WTC11 (cell line): ENCODE measurements at regions not wholly inside any gene's neighbourhood (a gene's known extent, or its start where the extent isn't known, plus 50 kb on each side); places are given as distances from the start of the nearest gene placed in this dataset.

ENCODE experiments used
- ATAC-seq: fragments of 200-7000 bp; cut with Tn5 transposase; 2 replicates; pipeline ENCODE4 v1.10.0; 2021; ENCODE audit warnings: mild to moderate bottlenecking, moderate library complexity
- CTCF ChIA-PET: fragments of 300-600 bp; sonication (Branson Sonifier 250); formaldehyde crosslinking; loops from one replicate; lab custom pipeline; 2021; ENCODE audit warnings: antibody characterized with exemption; lab: Charles Lee
- POLR2A ChIA-PET: fragments of 350-600 bp; sonication (Branson Sonifier 250); formaldehyde crosslinking; loops from one replicate; lab custom pipeline; 2021; ENCODE audit warnings: antibody characterized with exemption; lab: Charles Lee
- DNase-seq: peaks from one replicate; pipeline ENCODE4 v3.0.0; 2021; ENCODE audit warnings: low spot score
- H3K27ac Mint-ChIP-seq: 2 replicates; pipeline ENCODE4 v1.8.0; 2021; ENCODE audit warnings: mixed read lengths
- H3K27me3 Mint-ChIP-seq: 2 replicates; pipeline ENCODE4 v1.8.0; 2021; ENCODE audit warnings: low read depth, mild to moderate bottlenecking, moderate library complexity, mixed read lengths
- H3K36me3 Mint-ChIP-seq: 2 replicates; pipeline ENCODE4 v1.8.0; 2021; ENCODE audit warnings: mixed read lengths
- H3K4me1 Mint-ChIP-seq: 2 replicates; pipeline ENCODE4 v1.8.0; 2022; ENCODE audit warnings: mixed read lengths
- H3K4me3 Mint-ChIP-seq: 2 replicates; pipeline ENCODE4 v1.8.0; 2021; ENCODE audit warnings: mild to moderate bottlenecking, moderate library complexity, mixed read lengths
- H3K9me3 Mint-ChIP-seq: 2 replicates; pipeline ENCODE4 v1.8.0; 2021; ENCODE audit warnings: mixed read lengths
- ARID4B ChIP-seq: sonication (generic); formaldehyde crosslinking; IDR thresholded peaks from 2 replicates; pipeline ENCODE4 v1.8.0; 2023; ENCODE audit warnings: missing genetic modification reagents, mild to moderate bottlenecking, borderline replicate concordance
- ATF3 ChIP-seq: sonication (generic); formaldehyde crosslinking; conservative IDR thresholded peaks from 2 replicates; pipeline ENCODE4 v1.8.1; 2022; ENCODE audit warnings: mild to moderate bottlenecking, missing genetic modification reagents
- ATF6 ChIP-seq: sonication (generic); formaldehyde crosslinking; IDR thresholded peaks from 2 replicates; pipeline ENCODE4 v1.8.1; 2023; ENCODE audit warnings: mild to moderate bottlenecking, missing genetic modification reagents
- CBFB ChIP-seq: sonication (generic); formaldehyde crosslinking; IDR thresholded peaks from 2 replicates; pipeline ENCODE4 v1.8.1; 2022; ENCODE audit warnings: mild to moderate bottlenecking, low read depth, missing genetic modification reagents
- CREB1 ChIP-seq: sonication (generic); formaldehyde crosslinking; IDR thresholded peaks from 2 replicates; pipeline ENCODE4 v1.8.0; 2023; ENCODE audit warnings: mild to moderate bottlenecking, missing genetic modification reagents
- CREM ChIP-seq: sonication (generic); formaldehyde crosslinking; IDR thresholded peaks from 2 replicates; pipeline ENCODE4 v1.8.1; 2022; ENCODE audit warnings: mild to moderate bottlenecking, missing genetic modification reagents, moderate library complexity
- E2F1 ChIP-seq: sonication (generic); formaldehyde crosslinking; IDR thresholded peaks from 2 replicates; pipeline ENCODE4 v1.8.0; 2022; ENCODE audit warnings: mild to moderate bottlenecking, missing genetic modification reagents
- E2F5 ChIP-seq: sonication (generic); formaldehyde crosslinking; IDR thresholded peaks from 2 replicates; pipeline ENCODE4 v1.8.1; 2022; ENCODE audit warnings: mild to moderate bottlenecking, moderate library complexity, missing genetic modification reagents
- FOXP1 ChIP-seq: sonication (generic); formaldehyde crosslinking; IDR thresholded peaks from 2 replicates; pipeline ENCODE4 v1.8.0; 2022; ENCODE audit warnings: missing genetic modification reagents, mild to moderate bottlenecking, moderate library complexity, borderline replicate concordance
- GRHL2 ChIP-seq: fragments of 250-450 bp; sonication (Bioruptor Pico); IDR thresholded peaks from 2 replicates; pipeline ENCODE4 v1.8.0; 2022; ENCODE audit warnings: mild to moderate bottlenecking, moderate library complexity; ENCODE audit not compliant: insufficient replicate concordance, severe bottlenecking
- PRDM15 ChIP-seq: sonication (generic); formaldehyde crosslinking; IDR thresholded peaks from 2 replicates; pipeline ENCODE4 v1.8.0; 2022; ENCODE audit warnings: missing genetic modification reagents
- SOX15 ChIP-seq: fragments of 250-450 bp; sonication (Bioruptor Pico); IDR thresholded peaks from 2 replicates; pipeline ENCODE4 v1.9.0; 2021; ENCODE audit warnings: mild to moderate bottlenecking
- TP53 ChIP-seq: sonication (generic); formaldehyde crosslinking; IDR thresholded peaks from 2 replicates; pipeline ENCODE4 v1.8.1; 2023; ENCODE audit warnings: mild to moderate bottlenecking, missing genetic modification reagents
- USF1 ChIP-seq: sonication (generic); formaldehyde crosslinking; IDR thresholded peaks from 2 replicates; pipeline ENCODE4 v1.8.0; 2022; ENCODE audit warnings: mild to moderate bottlenecking, missing genetic modification reagents
- ZBTB21 ChIP-seq: sonication (generic); formaldehyde crosslinking; IDR thresholded peaks from 2 replicates; pipeline ENCODE4 v1.8.1; 2023; ENCODE audit warnings: mild to moderate bottlenecking, missing genetic modification reagents, borderline replicate concordance
- ZNF232 ChIP-seq: sonication (generic); formaldehyde crosslinking; IDR thresholded peaks from 2 replicates; pipeline ENCODE4 v1.8.0; 2022; ENCODE audit warnings: mild to moderate bottlenecking, missing genetic modification reagents
- ZNF263 ChIP-seq: sonication (generic); formaldehyde crosslinking; IDR thresholded peaks from 2 replicates; pipeline ENCODE4 v1.8.1; 2022; ENCODE audit warnings: low read depth, mild to moderate bottlenecking, moderate library complexity, missing genetic modification reagents
- ZNF671 ChIP-seq: fragments of 250-450 bp; sonication (Bioruptor Pico); IDR thresholded peaks from 2 replicates; pipeline ENCODE4 v1.8.0; 2021; ENCODE audit warnings: mild to moderate bottlenecking

- Mint-ChIP-seq H3K27me3 (no peaks in the 10 kb centered on the region; the same call in 1 of the 2 replicates), H3K27ac (no peak overlapping the region), H3K4me1 (peaks cover 44% of the 10 kb centered on the region), H3K36me3 (no peaks in the 10 kb centered on the region), H3K9me3 (no peaks in the 10 kb centered on the region), H3K4me3 (no peak overlapping the region)
- ATAC-seq (no peak), DNase-seq (no peak)
- POLR2A ChIA-PET, result no interaction called here
- TF ChIP-seq ATF3 (CRISPR knock-in tag) (no peak), PRDM15 (CRISPR knock-in tag) (no peak), E2F1 (CRISPR knock-in tag) (no peak), ATF6 (CRISPR knock-in tag) (no peak), CREB1 (CRISPR knock-in tag) (no peak), ZNF232 (no peak), ZNF263 (CRISPR knock-in tag) (no peak), CREM (CRISPR knock-in tag) (no peak), ZNF671 (CRISPR knock-in tag) (no peak), TP53 (no peak), GRHL2 (CRISPR knock-in tag) (no peak), FOXP1 (CRISPR knock-in tag) (no peak), ZBTB21 (no peak), E2F5 (CRISPR knock-in tag) (no peak)
- CTCF ChIA-PET, result interaction anchor here (0.5 to 3.0 kb wide), 6 partner anchors 108 to 726 kb away, joined by 3 to 23 read pairs (median 6); no protein-coding TSS in a partner anchor
These were observed 170.0 kb downstream of the NUFIP1 start for GRCh38 chr13:44819245-44819644.

GRCh38 chr13:44818428-44818827 is 170.8 kb downstream of the NUFIP1 start:
- ATAC-seq, result peak; percentile 79
- H3K36me3 Mint-ChIP-seq, result no peaks in the 10 kb centered on the region
- no peaks in the 10 kb centered on the region for H3K9me3 Mint-ChIP-seq
- ChIA-PET POLR2A (interaction anchor here (0.5 to 1.0 kb wide), 2 partner anchors 320 to 381 kb away, joined by 3 to 4 read pairs; no protein-coding TSS in a partner anchor), CTCF (interaction anchor here (0.5 to 3.0 kb wide), 37 partner anchors 9 to 381 kb away, joined by 3 to 23 read pairs (median 4); no protein-coding TSS in a partner anchor)
- DNase-seq, result no peak
- peaks cover 44% of the 10 kb centered on the region for H3K4me1 Mint-ChIP-seq
- no peak overlapping the region for H3K4me3 Mint-ChIP-seq
- no peaks in the 10 kb centered on the region; the same call in 1 of the 2 replicates for H3K27me3 Mint-ChIP-seq
- no peak overlapping the region for H3K27ac Mint-ChIP-seq
- no peak for TF ChIP-seq ARID4B (CRISPR knock-in tag)
- TF ChIP-seq ZBTB21, result no peak
- no peak for TF ChIP-seq E2F1 (CRISPR knock-in tag)
- TF ChIP-seq CBFB (CRISPR knock-in tag), result no peak
- TF ChIP-seq SOX15 (CRISPR knock-in tag), result no peak
- no peak for TF ChIP-seq TP53
- TF ChIP-seq USF1 (CRISPR knock-in tag), result no peak
